Kidney epithelial cell (primary cell): ENCODE measurements at regions not wholly inside any gene's neighbourhood (a gene's known extent, or its start where the extent isn't known, plus 50 kb on each side); places are given as distances from the start of the nearest gene placed in this dataset.

Experiments
- DNase-seq: peaks from one replicate; pipeline ENCODE4 v3.0.0-alpha.2; 2010; ENCODE audit warnings: low read depth
- H3K27me3 ChIP-seq: 2 replicates; pipeline ENCODE4 v1.6.0; 2011; ENCODE audit warnings: low read length; ENCODE audit not compliant: control insufficient read depth, insufficient read depth
- H3K36me3 ChIP-seq: 2 replicates; pipeline ENCODE4 v1.5.1; 2011; ENCODE audit warnings: low read length; ENCODE audit not compliant: control insufficient read depth, insufficient read depth
- H3K4me3 ChIP-seq: 2 replicates; pipeline ENCODE4 v1.5.1; 2011; ENCODE audit warnings: low read depth, mild to moderate bottlenecking, control low read depth, low read length
- CTCF ChIP-seq: IDR thresholded peaks from 2 replicates; pipeline ENCODE4 v1.5.1; 2011; ENCODE audit warnings: mild to moderate bottlenecking, moderate library complexity, low read length, control low read depth, inconsistent platforms; ENCODE audit not compliant: insufficient read depth, poor library complexity, severe bottlenecking

DNA sequence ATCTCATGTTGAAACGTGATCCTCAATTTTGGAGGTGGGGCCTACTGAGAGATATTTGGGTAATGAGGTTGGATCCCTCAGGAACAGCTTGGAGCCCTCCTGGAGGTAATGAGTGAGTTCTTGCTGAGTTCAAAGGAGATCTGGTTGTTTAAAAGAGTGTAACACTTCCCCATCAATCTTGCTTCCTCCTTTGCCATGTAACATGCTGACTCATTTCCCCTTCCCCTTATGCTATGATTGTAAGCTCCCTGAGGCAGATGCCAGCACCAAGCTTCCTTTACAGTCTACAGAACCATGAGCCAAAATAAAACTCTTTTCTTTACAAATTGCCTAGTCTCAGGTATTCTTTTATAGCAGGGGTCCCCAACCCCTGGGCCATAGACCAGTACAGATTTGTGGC, 352.3 kb downstream of the SLCO4C1 start:
- no peak for DNase-seq
- Histone ChIP-seq H3K27me3 (no peaks in the 10 kb centered on the region), H3K36me3 (no peaks in the 10 kb centered on the region), H3K4me3 (no peak overlapping the region)
- TF ChIP-seq CTCF = no peak

DNA sequence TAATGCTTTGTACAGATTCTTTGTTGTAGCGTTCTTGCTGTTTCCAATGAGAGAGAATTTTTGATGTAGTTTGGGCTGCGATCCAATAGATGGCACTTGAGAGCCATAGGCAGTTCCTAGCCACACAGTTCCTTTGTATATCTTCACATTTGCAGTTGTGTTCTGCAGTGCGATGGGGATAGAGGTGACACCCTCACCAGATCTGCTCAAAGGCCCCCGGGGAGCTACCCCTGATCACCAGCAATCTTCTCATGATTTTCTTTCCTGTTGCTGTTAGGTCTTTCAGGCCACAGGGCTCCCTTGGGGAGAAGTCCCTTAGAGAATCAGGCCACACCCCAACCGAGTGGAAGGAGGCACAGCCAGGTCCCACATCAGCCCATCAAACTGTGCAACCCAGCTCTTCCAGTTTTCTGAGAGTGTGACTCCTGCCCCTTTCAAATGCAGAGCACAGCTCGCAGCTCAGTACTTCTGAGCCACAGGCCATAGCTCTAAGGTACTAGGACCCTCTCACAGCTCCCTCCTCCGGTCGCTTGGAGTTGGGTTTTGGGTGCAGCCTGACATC, 353.7 kb downstream of the SLCO4C1 start:
- TF ChIP-seq CTCF = peak; percentile 81
- no peak overlapping the region for H3K4me3 ChIP-seq
- no peaks in the 10 kb centered on the region for H3K27me3 ChIP-seq
- DNase-seq = peak; percentile 9
- H3K36me3 ChIP-seq = no peaks in the 10 kb centered on the region

- no peaks in the 10 kb centered on the region for H3K36me3 ChIP-seq
- no peak overlapping the region for H3K4me3 ChIP-seq
- no peak for DNase-seq
- no peaks in the 10 kb centered on the region for H3K27me3 ChIP-seq
- TF ChIP-seq CTCF = no peak
Measured at GRCh38 chr5:101937041-101937440, 359.0 kb downstream of the SLCO4C1 start.

DNA sequence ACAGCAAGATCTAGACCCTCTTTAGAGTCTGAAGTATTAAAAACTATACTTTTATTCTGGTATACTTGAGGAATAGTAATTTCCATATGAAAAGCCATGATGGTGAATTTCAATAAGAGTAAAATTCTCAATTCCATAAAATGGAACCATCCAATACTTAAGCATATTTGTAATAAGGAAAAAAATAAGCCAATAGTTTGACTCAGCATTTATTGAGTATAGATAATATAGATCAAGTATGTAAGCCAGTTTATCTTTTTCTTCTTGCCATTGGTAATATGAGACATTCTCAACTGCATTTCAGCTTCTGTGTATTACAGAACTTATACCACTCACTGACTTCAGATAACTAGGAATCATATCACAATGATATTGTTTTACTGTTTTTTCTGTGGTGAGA, 361.0 kb downstream of the SLCO4C1 start:
- Histone ChIP-seq H3K27me3 (no peaks in the 10 kb centered on the region), H3K4me3 (no peak overlapping the region)
- TF ChIP-seq CTCF = no peak

DNA sequence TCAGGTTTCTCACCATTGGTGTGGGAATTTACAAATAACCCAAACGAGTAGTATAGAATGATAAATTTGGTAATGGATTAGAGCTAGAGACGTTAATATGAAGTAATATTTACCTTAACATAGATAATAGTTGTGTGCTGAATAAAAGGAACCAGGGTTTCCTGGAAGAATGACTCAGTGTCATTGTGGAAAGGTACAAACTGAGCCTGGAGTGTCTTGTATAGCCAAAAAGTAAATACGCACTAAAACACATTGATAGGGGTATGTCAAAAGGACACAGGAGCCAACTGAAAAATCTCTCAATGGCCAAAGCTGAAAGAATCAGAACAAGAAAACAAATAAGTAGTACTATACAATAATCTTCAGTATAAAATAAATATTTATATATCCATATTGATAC, 363.5 kb downstream of the SLCO4C1 start:
- DNase-seq = no peak
- TF ChIP-seq CTCF = no peak
- Histone ChIP-seq H3K36me3 (no peaks in the 10 kb centered on the region), H3K4me3 (no peak overlapping the region), H3K27me3 (no peaks in the 10 kb centered on the region)

More for the DNA sequence above, 361.0 kb downstream of the SLCO4C1 start:
- DNase-seq = no peak
- no peaks in the 10 kb centered on the region for H3K36me3 ChIP-seq

DNA sequence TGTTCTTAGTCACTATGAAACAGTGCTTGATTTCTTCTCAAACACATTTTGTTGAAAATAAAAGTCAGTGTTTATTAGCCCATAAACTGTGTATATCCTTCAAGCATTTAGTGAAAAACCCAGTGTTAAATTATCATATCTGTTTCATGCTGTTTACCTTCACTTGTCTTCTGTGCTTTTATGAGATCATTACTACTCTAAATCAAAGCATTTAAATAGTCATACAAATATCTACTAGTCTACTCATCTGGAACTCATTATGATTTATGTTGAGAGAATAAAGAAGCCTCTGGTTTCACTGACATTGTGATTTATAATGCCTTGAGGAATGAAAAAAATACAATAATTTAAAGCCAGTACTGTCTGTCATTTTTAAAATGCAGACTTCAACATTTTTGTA, 366.5 kb downstream of the SLCO4C1 start:
- Histone ChIP-seq H3K27me3 (no peaks in the 10 kb centered on the region), H3K4me3 (no peak overlapping the region), H3K36me3 (no peaks in the 10 kb centered on the region)
- no peak for TF ChIP-seq CTCF
- no peak for DNase-seq
